Caco-2 (cell line): ENCODE measurements at regions not wholly inside any gene's neighbourhood (a gene's known extent, or its start where the extent isn't known, plus 50 kb on each side); places are given as distances from the start of the nearest gene placed in this dataset.

Experiments
- BruUV-seq: library from RNA; stranded (reverse); fragments of 400-500 nt; replicated peaks from 2 replicates; lab custom pipeline; 2021; lab: Mats Ljungman, UMichigan
- CTCF ChIA-PET: fragments of 300-600 bp; sonication (Branson Sonifier 250); formaldehyde crosslinking; loops from one replicate; lab custom pipeline; 2022; ENCODE audit warnings: antibody characterized with exemption; lab: Charles Lee
- POLR2A ChIA-PET: fragments of 300-600 bp; sonication (Branson Sonifier 250); formaldehyde crosslinking; loops from one replicate; lab custom pipeline; 2022; ENCODE audit warnings: antibody characterized with exemption; lab: Charles Lee
- DNase-seq, 2 experiments: peaks; one replicate each; pipeline versions ENCODE4 v3.0.0 to v3.0.0-alpha.2; 2020 to 2022
- H3K27me3 ChIP-seq: replicated peaks from 2 replicates; pipeline ENCODE4 v1.6.0; 2011; ENCODE audit warnings: low read length; ENCODE audit not compliant: control insufficient read depth, insufficient read depth
- H3K36me3 ChIP-seq: 2 replicates; pipeline ENCODE4 v1.5.1; 2011; ENCODE audit warnings: low read length; ENCODE audit not compliant: control insufficient read depth, insufficient read depth
- H3K4me1 ChIP-seq: fragments of 250-450 bp; sonication (Bioruptor Pico); 2 replicates; pipeline ENCODE4 v1.5.1; 2020; ENCODE audit warnings: mild to moderate bottlenecking
- H3K4me3 ChIP-seq: 2 replicates; pipeline ENCODE4 v1.5.1; 2011; ENCODE audit warnings: low read depth, mild to moderate bottlenecking, control low read depth, low read length
- H3K9me3 ChIP-seq: fragments of 250-450 bp; sonication (Bioruptor Pico); 2 replicates; pipeline ENCODE4 v1.5.1; 2020; ENCODE audit warnings: mild to moderate bottlenecking, moderate library complexity
- H3K27ac Mint-ChIP-seq: one replicate; pipeline ENCODE4 v1.8.0; 2022; ENCODE audit warnings: mixed read lengths; ENCODE audit not compliant: unreplicated experiment
- H3K27me3 Mint-ChIP-seq: one replicate; pipeline ENCODE4 v1.8.0; 2022; ENCODE audit warnings: mixed read lengths; ENCODE audit not compliant: insufficient read depth, unreplicated experiment
- H3K36me3 Mint-ChIP-seq: one replicate; pipeline ENCODE4 v1.8.0; 2022; ENCODE audit warnings: mild to moderate bottlenecking, mixed read lengths; ENCODE audit not compliant: insufficient read depth, unreplicated experiment
- H3K4me1 Mint-ChIP-seq: one replicate; pipeline ENCODE4 v1.8.0; 2022; ENCODE audit warnings: low read depth, mixed read lengths; ENCODE audit not compliant: unreplicated experiment
- H3K4me3 Mint-ChIP-seq: one replicate; pipeline ENCODE4 v1.8.0; 2022; ENCODE audit warnings: mild to moderate bottlenecking, moderate library complexity, mixed read lengths; ENCODE audit not compliant: unreplicated experiment
- H3K9me3 Mint-ChIP-seq: one replicate; pipeline ENCODE4 v1.8.0; 2022; ENCODE audit warnings: mixed read lengths; ENCODE audit not compliant: unreplicated experiment
- intact Hi-C: fragments of 100-400 bp; cut with micrococcal nuclease; formaldehyde crosslinking; loops from one replicate; pipeline ENCODE4 v1.10.0; 2022; ENCODE audit not compliant: unreplicated experiment
- TF ChIP-seq, protein P1 (sequence below), 2 experiments: fragments of 200-600 bp in 1 of 2; IDR thresholded peaks; 1 replicate in 1 of 2; 2 replicates in 1 of 2; pipeline versions ENCODE4 v1.5.1 to v1.8.0; 2011 to 2022; ENCODE audit warnings: antibody characterized with exemption in 1 of 2, control low read depth in 1 of 2, inconsistent platforms in 1 of 2, low read depth in 1 of 2, low read length in 1 of 2, mild to moderate bottlenecking in 1 of 2, moderate library complexity in 1 of 2; ENCODE audit not compliant: insufficient read depth in 1 of 2, severe bottlenecking in 1 of 2, unreplicated experiment in 1 of 2

DNA sequence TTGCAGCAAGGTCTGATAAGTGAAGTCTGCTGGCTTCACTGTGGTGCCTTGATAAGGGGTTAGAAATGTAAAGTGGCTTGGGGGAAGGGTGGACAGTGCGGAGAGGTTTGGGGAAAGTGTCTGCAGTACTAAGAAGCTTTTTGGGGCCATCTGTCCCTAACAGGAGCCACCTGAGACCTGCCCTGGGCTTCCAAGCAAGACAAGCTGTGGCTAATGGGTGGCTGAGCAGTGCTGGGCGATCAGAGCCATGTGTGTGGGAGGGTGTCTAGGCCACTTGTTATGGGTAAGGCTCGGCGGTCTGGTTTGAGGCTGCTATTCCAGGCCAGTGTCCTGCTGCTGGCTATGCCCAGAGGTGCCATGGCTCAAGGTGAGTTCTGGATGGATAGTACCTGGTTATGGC lies 185.4 kb upstream of the MTMR8 start:
- H3K27ac Mint-ChIP-seq, result no peak overlapping the region

DNA sequence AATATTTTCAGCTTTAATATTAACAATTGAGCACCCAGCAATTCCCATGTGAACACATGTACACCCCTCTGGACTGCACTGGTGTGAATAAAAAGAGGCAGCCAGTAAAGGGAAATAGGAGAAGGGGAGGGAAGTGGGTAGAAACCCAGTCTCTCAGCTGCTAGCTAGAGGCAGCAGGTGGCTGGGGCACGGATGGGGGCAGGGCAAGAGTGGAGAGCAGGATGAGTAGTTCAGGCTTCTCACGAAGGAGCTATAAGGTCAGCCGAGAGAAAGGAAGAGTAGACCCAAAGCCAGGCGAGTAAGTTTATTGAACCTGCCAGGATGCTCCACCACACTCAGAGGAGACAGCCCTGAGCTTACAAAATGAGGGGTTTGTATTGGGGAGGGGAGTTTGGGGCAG lies 184.8 kb upstream of the MTMR8 start:
- Histone ChIP-seq H3K9me3 (no peaks in the 10 kb centered on the region), H3K4me3 (no peak overlapping the region), H3K4me1 (no peaks in the 10 kb centered on the region), H3K36me3 (no peaks in the 10 kb centered on the region), H3K27me3 (no peaks in the 10 kb centered on the region)
- Mint-ChIP-seq H3K4me3 (no peak overlapping the region), H3K36me3 (no peaks in the 10 kb centered on the region), H3K4me1 (no peaks in the 10 kb centered on the region), H3K27me3 (no peaks in the 10 kb centered on the region), H3K27ac (no peak overlapping the region), H3K9me3 (no peaks in the 10 kb centered on the region)
- POLR2A ChIA-PET, result no interaction called here
- CTCF ChIA-PET, result no interaction called here
- TF ChIP-seq, protein P1, sequence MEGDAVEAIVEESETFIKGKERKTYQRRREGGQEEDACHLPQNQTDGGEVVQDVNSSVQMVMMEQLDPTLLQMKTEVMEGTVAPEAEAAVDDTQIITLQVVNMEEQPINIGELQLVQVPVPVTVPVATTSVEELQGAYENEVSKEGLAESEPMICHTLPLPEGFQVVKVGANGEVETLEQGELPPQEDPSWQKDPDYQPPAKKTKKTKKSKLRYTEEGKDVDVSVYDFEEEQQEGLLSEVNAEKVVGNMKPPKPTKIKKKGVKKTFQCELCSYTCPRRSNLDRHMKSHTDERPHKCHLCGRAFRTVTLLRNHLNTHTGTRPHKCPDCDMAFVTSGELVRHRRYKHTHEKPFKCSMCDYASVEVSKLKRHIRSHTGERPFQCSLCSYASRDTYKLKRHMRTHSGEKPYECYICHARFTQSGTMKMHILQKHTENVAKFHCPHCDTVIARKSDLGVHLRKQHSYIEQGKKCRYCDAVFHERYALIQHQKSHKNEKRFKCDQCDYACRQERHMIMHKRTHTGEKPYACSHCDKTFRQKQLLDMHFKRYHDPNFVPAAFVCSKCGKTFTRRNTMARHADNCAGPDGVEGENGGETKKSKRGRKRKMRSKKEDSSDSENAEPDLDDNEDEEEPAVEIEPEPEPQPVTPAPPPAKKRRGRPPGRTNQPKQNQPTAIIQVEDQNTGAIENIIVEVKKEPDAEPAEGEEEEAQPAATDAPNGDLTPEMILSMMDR (IDR thresholded peaks at IDR 0.05; ENCODE audit: insufficient read depth in 1 of 2, low read depth in 1 of 2, low read length in 1 of 2, severe bottlenecking in 1 of 2, unreplicated experiment in 1 of 2), result no peak
- no peak for DNase-seq
- no TSS peak for BruUV-seq
- intact Hi-C loops, result no loop called here

More for the DNA sequence above, 185.4 kb upstream of the MTMR8 start:
- no peaks in the 10 kb centered on the region for H3K36me3 ChIP-seq
- H3K27me3 ChIP-seq, result no peaks in the 10 kb centered on the region
- no peaks in the 10 kb centered on the region for H3K4me1 ChIP-seq
- Mint-ChIP-seq H3K36me3 (no peaks in the 10 kb centered on the region), H3K27me3 (no peaks in the 10 kb centered on the region), H3K4me3 (no peak overlapping the region), H3K9me3 (no peaks in the 10 kb centered on the region), H3K4me1 (no peaks in the 10 kb centered on the region)
- intact Hi-C loops, result no loop called here
- ChIA-PET POLR2A (no interaction called here), CTCF (no interaction called here)
- no TSS peak for BruUV-seq
- H3K4me3 ChIP-seq, result no peak overlapping the region
- H3K9me3 ChIP-seq, result no peaks in the 10 kb centered on the region
- TF ChIP-seq, protein P1 (IDR thresholded peaks at IDR 0.05; ENCODE audit: insufficient read depth in 1 of 2, low read depth in 1 of 2, low read length in 1 of 2, severe bottlenecking in 1 of 2, unreplicated experiment in 1 of 2), result no peak
- DNase-seq, result no peak

DNA sequence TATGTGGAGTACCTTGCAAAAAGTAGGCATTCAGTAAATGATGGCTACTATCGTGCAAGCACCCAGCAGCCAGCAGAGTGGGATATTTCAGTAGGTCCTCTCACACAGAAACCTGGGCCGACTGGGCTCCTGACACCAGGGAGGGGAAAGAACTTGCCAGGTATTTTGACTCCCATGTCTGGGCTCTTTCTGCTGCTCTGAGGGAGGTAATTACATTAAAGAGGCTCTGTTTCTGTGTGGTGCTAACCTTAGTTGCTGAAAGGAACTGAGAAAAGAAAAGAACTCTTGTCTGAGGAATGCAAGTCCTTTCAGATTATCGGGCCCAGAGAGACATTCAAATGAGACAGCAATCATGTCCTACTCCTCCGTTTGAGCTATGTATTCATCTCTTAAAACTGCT lies 175.8 kb upstream of the MTMR8 start:
- no peaks in the 10 kb centered on the region for H3K4me1 ChIP-seq
- TF ChIP-seq, protein P1 (IDR thresholded peaks at IDR 0.05; ENCODE audit: insufficient read depth in 1 of 2, low read depth in 1 of 2, low read length in 1 of 2, severe bottlenecking in 1 of 2, unreplicated experiment in 1 of 2), result no peak
- H3K27me3 ChIP-seq, result no peaks in the 10 kb centered on the region
- no peaks in the 10 kb centered on the region for H3K9me3 ChIP-seq
- no peaks in the 10 kb centered on the region for H3K36me3 ChIP-seq
- intact Hi-C loops, result no loop called here
- ChIA-PET CTCF (no interaction called here), POLR2A (no interaction called here)
- Mint-ChIP-seq H3K36me3 (no peaks in the 10 kb centered on the region), H3K9me3 (peaks cover 7% of the 10 kb centered on the region), H3K27me3 (no peaks in the 10 kb centered on the region), H3K4me3 (no peak overlapping the region), H3K4me1 (no peaks in the 10 kb centered on the region), H3K27ac (no peak overlapping the region)
- DNase-seq, result no peak
- no peak overlapping the region for H3K4me3 ChIP-seq
- BruUV-seq, result no TSS peak
